HG03354 (cell line): ENCODE measurements at regions not wholly inside any gene's neighbourhood (a gene's known extent, or its start where the extent isn't known, plus 50 kb on each side); places are given as distances from the start of the nearest gene placed in this dataset.
"Not testable (repeated sequence)": the region's sequence is repeated elsewhere in the genome, so short reads cannot be mapped to it uniquely, and the experiment has no call there.

Experiments used
- ATAC-seq: cut with Tn5 transposase; IDR thresholded peaks from one replicate; pipeline ENCODE4 v1.9.1; 2021; ENCODE audit warnings: mild to moderate bottlenecking; ENCODE audit not compliant: unreplicated experiment, poor library complexity, severe bottlenecking

- ATAC-seq: no peak
Measured at GRCh38 chr20:22529150-22530019, 55.0 kb downstream of the FOXA2 start.

- ATAC-seq: no peak
Measured at GRCh38 chr20:22526512-22527012, 57.8 kb downstream of the FOXA2 start.

GRCh38 chr20:22525821-22526220, 58.6 kb downstream of the FOXA2 start:
- no peak for ATAC-seq

GRCh38 chr20:22525069-22525820, 59.1 kb downstream of the FOXA2 start:
- ATAC-seq: no peak

GRCh38 chr20:22524393-22525015, 59.9 kb downstream of the FOXA2 start:
- no peak for ATAC-seq

- ATAC-seq: no peak
Measured at GRCh38 chr20:22523499-22524392, 60.6 kb downstream of the FOXA2 start.

GRCh38 chr20:22523128-22523498, 61.3 kb downstream of the FOXA2 start:
- no peak for ATAC-seq

GRCh38 chr20:22522701-22523100, 61.7 kb downstream of the FOXA2 start:
- no peak for ATAC-seq

- not testable (repeated sequence) for ATAC-seq
Measured at GRCh38 chr20:22521940-22522339, 62.4 kb downstream of the FOXA2 start.

GRCh38 chr20:22520381-22520780, 64.0 kb downstream of the FOXA2 start:
- no peak for ATAC-seq

GRCh38 chr20:22515264-22515663, 69.1 kb downstream of the FOXA2 start:
- ATAC-seq: no peak

GRCh38 chr20:22513574-22513973, 70.8 kb downstream of the FOXA2 start:
- no peak for ATAC-seq

GRCh38 chr20:22512911-22513489, 71.4 kb downstream of the FOXA2 start:
- ATAC-seq: no peak

GRCh38 chr20:22511943-22512910, 72.1 kb downstream of the FOXA2 start:
- ATAC-seq: no peak

- ATAC-seq: no peak
Measured at GRCh38 chr20:22509843-22510147, 74.6 kb downstream of the FOXA2 start.

GRCh38 chr20:22509090-22509842, 75.1 kb downstream of the FOXA2 start:
- no peak for ATAC-seq

- no peak for ATAC-seq
Measured at GRCh38 chr20:22508426-22508825, 75.9 kb downstream of the FOXA2 start.
